ENCODE measurements at regions not wholly inside any gene's neighbourhood (a gene's known extent, or its start where the extent isn't known, plus 50 kb on each side); places are given as distances from the start of the nearest gene placed in this dataset.

DNA sequence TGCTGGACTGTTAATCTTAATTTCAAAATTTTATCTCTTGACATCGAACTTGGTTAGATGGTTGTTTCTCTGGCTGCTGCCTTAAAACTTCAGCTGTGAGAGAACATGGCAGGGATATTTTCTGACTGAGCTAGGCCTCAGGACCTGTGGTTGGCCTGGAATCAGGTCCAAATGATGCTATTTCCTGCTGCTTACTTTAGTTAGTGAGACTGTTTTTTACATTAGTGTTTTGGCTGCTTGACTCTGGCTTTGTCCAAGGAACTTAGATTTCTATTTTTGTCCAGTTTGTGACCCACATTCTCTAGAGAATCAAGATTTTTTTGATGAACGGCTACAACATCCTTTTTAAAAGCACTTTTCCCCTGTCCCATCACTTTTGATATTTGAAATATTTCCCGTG, 497.9 kb upstream of the SGO1 start:
- TF ChIP-seq TOX (CRISPR knock-in tag; IDR thresholded peaks at IDR 0.05; ENCODE audit: borderline replicate concordance) (no peak), CSDC2 (CRISPR knock-in tag; IDR thresholded peaks at IDR 0.05) (no peak), ZNF565 (CRISPR knock-in tag; conservative IDR thresholded peaks at IDR 0.05; ENCODE audit: low read depth) (no peak), ZC3H10 (CRISPR knock-in tag; IDR thresholded peaks at IDR 0.05) (no peak), TCF4 (CRISPR knock-in tag; IDR thresholded peaks at IDR 0.05; ENCODE audit: borderline replicate concordance) (no peak), OSR1 (CRISPR knock-in tag; IDR thresholded peaks at IDR 0.05) (no peak), SNAI2 (CRISPR knock-in tag; IDR thresholded peaks at IDR 0.05) (no peak), ARNTL (CRISPR knock-in tag; IDR thresholded peaks at IDR 0.05; ENCODE audit: borderline replicate concordance, low read depth) (no peak), ISL1 (CRISPR knock-in tag; IDR thresholded peaks at IDR 0.05) (no peak)
- TF ChIP-seq, protein P1, sequence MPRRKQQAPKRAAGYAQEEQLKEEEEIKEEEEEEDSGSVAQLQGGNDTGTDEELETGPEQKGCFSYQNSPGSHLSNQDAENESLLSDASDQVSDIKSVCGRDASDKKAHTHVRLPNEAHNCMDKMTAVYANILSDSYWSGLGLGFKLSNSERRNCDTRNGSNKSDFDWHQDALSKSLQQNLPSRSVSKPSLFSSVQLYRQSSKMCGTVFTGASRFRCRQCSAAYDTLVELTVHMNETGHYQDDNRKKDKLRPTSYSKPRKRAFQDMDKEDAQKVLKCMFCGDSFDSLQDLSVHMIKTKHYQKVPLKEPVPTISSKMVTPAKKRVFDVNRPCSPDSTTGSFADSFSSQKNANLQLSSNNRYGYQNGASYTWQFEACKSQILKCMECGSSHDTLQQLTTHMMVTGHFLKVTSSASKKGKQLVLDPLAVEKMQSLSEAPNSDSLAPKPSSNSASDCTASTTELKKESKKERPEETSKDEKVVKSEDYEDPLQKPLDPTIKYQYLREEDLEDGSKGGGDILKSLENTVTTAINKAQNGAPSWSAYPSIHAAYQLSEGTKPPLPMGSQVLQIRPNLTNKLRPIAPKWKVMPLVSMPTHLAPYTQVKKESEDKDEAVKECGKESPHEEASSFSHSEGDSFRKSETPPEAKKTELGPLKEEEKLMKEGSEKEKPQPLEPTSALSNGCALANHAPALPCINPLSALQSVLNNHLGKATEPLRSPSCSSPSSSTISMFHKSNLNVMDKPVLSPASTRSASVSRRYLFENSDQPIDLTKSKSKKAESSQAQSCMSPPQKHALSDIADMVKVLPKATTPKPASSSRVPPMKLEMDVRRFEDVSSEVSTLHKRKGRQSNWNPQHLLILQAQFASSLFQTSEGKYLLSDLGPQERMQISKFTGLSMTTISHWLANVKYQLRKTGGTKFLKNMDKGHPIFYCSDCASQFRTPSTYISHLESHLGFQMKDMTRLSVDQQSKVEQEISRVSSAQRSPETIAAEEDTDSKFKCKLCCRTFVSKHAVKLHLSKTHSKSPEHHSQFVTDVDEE (CRISPR knock-in tag; IDR thresholded peaks at IDR 0.05), result no peak
- TF ChIP-seq, protein P2, sequence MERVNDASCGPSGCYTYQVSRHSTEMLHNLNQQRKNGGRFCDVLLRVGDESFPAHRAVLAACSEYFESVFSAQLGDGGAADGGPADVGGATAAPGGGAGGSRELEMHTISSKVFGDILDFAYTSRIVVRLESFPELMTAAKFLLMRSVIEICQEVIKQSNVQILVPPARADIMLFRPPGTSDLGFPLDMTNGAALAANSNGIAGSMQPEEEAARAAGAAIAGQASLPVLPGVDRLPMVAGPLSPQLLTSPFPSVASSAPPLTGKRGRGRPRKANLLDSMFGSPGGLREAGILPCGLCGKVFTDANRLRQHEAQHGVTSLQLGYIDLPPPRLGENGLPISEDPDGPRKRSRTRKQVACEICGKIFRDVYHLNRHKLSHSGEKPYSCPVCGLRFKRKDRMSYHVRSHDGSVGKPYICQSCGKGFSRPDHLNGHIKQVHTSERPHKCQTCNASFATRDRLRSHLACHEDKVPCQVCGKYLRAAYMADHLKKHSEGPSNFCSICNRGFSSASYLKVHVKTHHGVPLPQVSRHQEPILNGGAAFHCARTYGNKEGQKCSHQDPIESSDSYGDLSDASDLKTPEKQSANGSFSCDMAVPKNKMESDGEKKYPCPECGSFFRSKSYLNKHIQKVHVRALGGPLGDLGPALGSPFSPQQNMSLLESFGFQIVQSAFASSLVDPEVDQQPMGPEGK (CRISPR knock-in tag; IDR thresholded peaks at IDR 0.05; ENCODE audit: borderline replicate concordance), result no peak

DNA sequence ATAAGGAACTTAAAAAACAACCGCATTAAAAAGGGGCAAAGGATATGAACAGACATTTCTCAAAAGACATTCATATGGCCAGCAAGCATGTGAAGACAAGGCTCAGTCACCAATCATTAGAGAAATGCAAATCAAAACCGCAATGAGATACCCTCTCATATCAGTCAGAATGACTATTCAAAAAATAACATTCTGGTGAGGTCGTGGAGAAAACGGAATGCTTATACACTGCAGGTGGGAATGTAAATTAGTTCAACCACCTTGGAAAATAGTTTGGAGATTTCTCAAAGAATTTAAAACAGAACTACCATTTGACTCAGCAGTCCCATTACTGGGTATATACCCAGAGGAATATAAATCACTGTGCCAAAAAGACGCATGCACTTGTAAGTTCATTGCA, 496.6 kb upstream of the SGO1 start:
- ATAC-seq, result peak; percentile 41; the same call in 2 of the 3 replicates
- TF ChIP-seq SNAI2 (CRISPR knock-in tag; IDR thresholded peaks at IDR 0.05) (no peak), PPARA (CRISPR knock-in tag; IDR thresholded peaks at IDR 0.05; ENCODE audit: borderline replicate concordance) (no peak), ARNTL (CRISPR knock-in tag; IDR thresholded peaks at IDR 0.05; ENCODE audit: borderline replicate concordance, low read depth) (no peak), RARB (CRISPR knock-in tag; IDR thresholded peaks at IDR 0.05) (no peak), ZFP3 (CRISPR knock-in tag; IDR thresholded peaks at IDR 0.05) (no peak), CSDC2 (CRISPR knock-in tag; IDR thresholded peaks at IDR 0.05) (no peak)

More for the DNA sequence above, 497.9 kb upstream of the SGO1 start:
- peak; percentile 94 for ATAC-seq

DNA sequence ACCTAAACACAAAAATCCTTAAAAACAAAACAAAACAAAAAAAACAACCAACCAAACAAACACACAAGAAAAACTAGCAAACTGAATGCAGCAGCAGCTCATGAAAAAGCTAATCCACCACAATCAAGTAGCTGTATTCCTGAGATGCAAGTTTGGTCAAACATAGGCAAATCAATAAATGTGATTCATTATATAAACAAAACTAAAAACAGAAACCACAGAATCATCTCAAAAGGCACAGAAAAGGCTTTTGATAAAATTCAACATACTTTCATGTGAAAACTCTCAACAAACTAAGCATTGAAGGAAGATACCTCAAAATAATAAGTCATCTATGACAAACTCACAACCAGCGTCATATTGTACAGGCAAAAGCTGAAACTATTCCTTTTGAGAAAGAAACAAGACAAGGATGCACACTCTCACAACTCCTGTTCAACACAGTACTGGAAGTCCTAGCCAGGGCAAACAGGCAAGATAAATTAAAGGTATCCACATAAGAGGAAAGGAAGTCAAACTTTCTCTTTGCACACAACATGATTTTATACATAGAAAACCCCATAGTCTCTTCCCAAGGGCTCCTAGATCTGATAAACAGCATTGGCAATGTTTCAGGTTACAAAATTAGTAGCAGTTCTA, 495.1 kb upstream of the SGO1 start:
- no peak for TF ChIP-seq PPARA (CRISPR knock-in tag; IDR thresholded peaks at IDR 0.05; ENCODE audit: borderline replicate concordance)
- no peak for TF ChIP-seq ZNF8 (CRISPR knock-in tag; IDR thresholded peaks at IDR 0.05)
- TF ChIP-seq OSR1 (CRISPR knock-in tag; IDR thresholded peaks at IDR 0.05), result no peak
- no peak for TF ChIP-seq ZFP3 (CRISPR knock-in tag; IDR thresholded peaks at IDR 0.05)
- no peak for TF ChIP-seq TOX (CRISPR knock-in tag; IDR thresholded peaks at IDR 0.05; ENCODE audit: borderline replicate concordance)
- TF ChIP-seq BACH2 (CRISPR knock-in tag; IDR thresholded peaks at IDR 0.05; ENCODE audit: borderline replicate concordance), result no peak
- no peak for TF ChIP-seq ARNTL (CRISPR knock-in tag; IDR thresholded peaks at IDR 0.05; ENCODE audit: borderline replicate concordance, low read depth)
- TF ChIP-seq, protein P3, sequence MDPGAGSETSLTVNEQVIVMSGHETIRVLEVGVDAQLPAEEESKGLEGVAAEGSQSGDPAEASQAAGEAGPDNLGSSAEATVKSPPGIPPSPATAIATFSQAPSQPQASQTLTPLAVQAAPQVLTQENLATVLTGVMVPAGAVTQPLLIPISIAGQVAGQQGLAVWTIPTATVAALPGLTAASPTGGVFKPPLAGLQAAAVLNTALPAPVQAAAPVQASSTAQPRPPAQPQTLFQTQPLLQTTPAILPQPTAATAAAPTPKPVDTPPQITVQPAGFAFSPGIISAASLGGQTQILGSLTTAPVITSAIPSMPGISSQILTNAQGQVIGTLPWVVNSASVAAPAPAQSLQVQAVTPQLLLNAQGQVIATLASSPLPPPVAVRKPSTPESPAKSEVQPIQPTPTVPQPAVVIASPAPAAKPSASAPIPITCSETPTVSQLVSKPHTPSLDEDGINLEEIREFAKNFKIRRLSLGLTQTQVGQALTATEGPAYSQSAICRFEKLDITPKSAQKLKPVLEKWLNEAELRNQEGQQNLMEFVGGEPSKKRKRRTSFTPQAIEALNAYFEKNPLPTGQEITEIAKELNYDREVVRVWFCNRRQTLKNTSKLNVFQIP (CRISPR knock-in tag; IDR thresholded peaks at IDR 0.05; ENCODE audit: borderline replicate concordance, low read depth), result no peak
- TF ChIP-seq ESRRG (CRISPR knock-in tag; IDR thresholded peaks at IDR 0.05), result no peak
- TF ChIP-seq, protein P2 (CRISPR knock-in tag; IDR thresholded peaks at IDR 0.05; ENCODE audit: borderline replicate concordance), result no peak
- TF ChIP-seq ZFP30 (CRISPR knock-in tag; IDR thresholded peaks at IDR 0.05), result no peak
- no peak for TF ChIP-seq ISL1 (CRISPR knock-in tag; IDR thresholded peaks at IDR 0.05)
- no peak for TF ChIP-seq ZC3H10 (CRISPR knock-in tag; IDR thresholded peaks at IDR 0.05)
- TF ChIP-seq TCF4 (CRISPR knock-in tag; IDR thresholded peaks at IDR 0.05; ENCODE audit: borderline replicate concordance), result no peak
- TF ChIP-seq ZNF70 (CRISPR knock-in tag; IDR thresholded peaks at IDR 0.05), result no peak
- TF ChIP-seq SNAI2 (CRISPR knock-in tag; IDR thresholded peaks at IDR 0.05), result no peak
- TF ChIP-seq CSDC2 (CRISPR knock-in tag; IDR thresholded peaks at IDR 0.05), result no peak
- ATAC-seq, result no peak

Data from SK-N-SH treated with all-trans-retinoic acid at 6 μM for 48 hours (cell line).